Trophoblast cell (in vitro differentiated cells and primary cell): ENCODE measurements at regions not wholly inside any gene's neighbourhood (a gene's known extent, or its start where the extent isn't known, plus 50 kb on each side); places are given as distances from the start of the nearest gene placed in this dataset.

Source experiments
- DNase-seq, 2 donors: peaks; one replicate each; pipeline ENCODE4 v3.0.0-alpha.2; 2016
- H2AFZ ChIP-seq: 2 replicates; pipeline ENCODE4 v1.6.1; 2013; ENCODE audit warnings: low read length, moderate library complexity, mild to moderate bottlenecking; ENCODE audit not compliant: insufficient read depth, poor library complexity
- H2AK5ac ChIP-seq: 2 replicates; pipeline ENCODE4 v1.6.1; 2013; ENCODE audit warnings: mild to moderate bottlenecking, low read length
- H2BK120ac ChIP-seq: 2 replicates; pipeline ENCODE4 v1.6.1; 2013; ENCODE audit warnings: low read length, mild to moderate bottlenecking, moderate library complexity; ENCODE audit not compliant: insufficient read depth, poor library complexity
- H2BK12ac ChIP-seq: 2 replicates; pipeline ENCODE4 v1.6.1; 2013; ENCODE audit warnings: mild to moderate bottlenecking, low read length, moderate library complexity
- H2BK5ac ChIP-seq: 2 replicates; pipeline ENCODE4 v1.6.1; 2013; ENCODE audit warnings: low read length, low read depth, moderate library complexity, mild to moderate bottlenecking; ENCODE audit not compliant: poor library complexity
- H3K14ac ChIP-seq: 2 replicates; pipeline ENCODE4 v1.6.1; 2013; ENCODE audit warnings: mild to moderate bottlenecking, low read length
- H3K18ac ChIP-seq: 2 replicates; pipeline ENCODE4 v1.6.1; 2013; ENCODE audit warnings: mild to moderate bottlenecking, low read length
- H3K23ac ChIP-seq: 2 replicates; pipeline ENCODE4 v1.6.1; 2013; ENCODE audit warnings: low read length
- H3K27ac ChIP-seq: 2 replicates; pipeline ENCODE4 v1.5.1; 2013; ENCODE audit warnings: low read depth, mild to moderate bottlenecking, inconsistent platforms, low read length, moderate library complexity
- H3K27me3 ChIP-seq: 2 replicates; pipeline ENCODE4 v1.6.1; 2013; ENCODE audit warnings: inconsistent platforms, mild to moderate bottlenecking, low read length, moderate library complexity; ENCODE audit not compliant: insufficient read depth
- H3K36me3 ChIP-seq, 2 experiments: 1 replicate in 1 of 2; 2 replicates in 1 of 2; pipeline ENCODE4 v1.6.1; 2013; ENCODE audit warnings: low read length in 2 of 2, mild to moderate bottlenecking in 2 of 2, moderate library complexity in 1 of 2; ENCODE audit not compliant: insufficient read depth in 2 of 2, control insufficient read depth in 1 of 2
- H3K4ac ChIP-seq: 2 replicates; pipeline ENCODE4 v1.6.1; 2013; ENCODE audit warnings: low read depth, mild to moderate bottlenecking, low read length, moderate library complexity
- H3K4me1 ChIP-seq, 2 experiments: 1 replicate in 1 of 2; 2 replicates in 1 of 2; pipeline ENCODE4 v1.6.1; 2013; ENCODE audit warnings: low read length in 2 of 2, mild to moderate bottlenecking in 2 of 2, moderate library complexity in 1 of 2; ENCODE audit not compliant: insufficient read depth in 2 of 2, control insufficient read depth in 1 of 2
- H3K4me2 ChIP-seq: 2 replicates; pipeline ENCODE4 v1.6.1; 2013; ENCODE audit warnings: inconsistent platforms, mild to moderate bottlenecking, low read length, moderate library complexity
- H3K4me3 ChIP-seq: 2 replicates; pipeline ENCODE4 v1.5.1; 2013; ENCODE audit warnings: mild to moderate bottlenecking, low read depth, low read length, inconsistent platforms
- H3K79me1 ChIP-seq: one replicate; pipeline ENCODE4 v1.6.1; 2013; ENCODE audit warnings: low read length
- H3K79me2 ChIP-seq: 2 replicates; pipeline ENCODE4 v1.6.1; 2013; ENCODE audit warnings: low read length, mild to moderate bottlenecking; ENCODE audit not compliant: control insufficient read depth, insufficient read depth, poor library complexity
- H3K9ac ChIP-seq: 2 replicates; pipeline ENCODE4 v1.6.1; 2013; ENCODE audit warnings: mild to moderate bottlenecking, low read length
- H3K9me3 ChIP-seq: 2 replicates; pipeline ENCODE4 v1.6.1; 2013; ENCODE audit warnings: low read depth, mild to moderate bottlenecking, control low read depth, inconsistent platforms, low read length; ENCODE audit not compliant: insufficient read depth
- H4K12ac ChIP-seq: 2 replicates; pipeline ENCODE4 v1.6.1; 2013; ENCODE audit warnings: low read depth, mild to moderate bottlenecking, low read length, moderate library complexity
- H4K8ac ChIP-seq: 2 replicates; pipeline ENCODE4 v1.6.1; 2013; ENCODE audit warnings: low read depth, mild to moderate bottlenecking, low read length, moderate library complexity
- H4K91ac ChIP-seq: one replicate; pipeline ENCODE4 v1.6.1; 2013; ENCODE audit warnings: low read depth, mild to moderate bottlenecking, low read length, moderate library complexity
- WGBS: extraction: QIAGEN DNeasy Blood & Tissue Kit; methylation state at CpG from one replicate; pipeline ENCODE4 v1.1.7; 2013; ENCODE audit warnings: missing lambda C conversion rate; ENCODE audit not compliant: insufficient read length, insufficient coverage; ENCODE audit errors: extremely low coverage; 5-methylcytosine and 5-hydroxymethylcytosine counted together

DNA sequence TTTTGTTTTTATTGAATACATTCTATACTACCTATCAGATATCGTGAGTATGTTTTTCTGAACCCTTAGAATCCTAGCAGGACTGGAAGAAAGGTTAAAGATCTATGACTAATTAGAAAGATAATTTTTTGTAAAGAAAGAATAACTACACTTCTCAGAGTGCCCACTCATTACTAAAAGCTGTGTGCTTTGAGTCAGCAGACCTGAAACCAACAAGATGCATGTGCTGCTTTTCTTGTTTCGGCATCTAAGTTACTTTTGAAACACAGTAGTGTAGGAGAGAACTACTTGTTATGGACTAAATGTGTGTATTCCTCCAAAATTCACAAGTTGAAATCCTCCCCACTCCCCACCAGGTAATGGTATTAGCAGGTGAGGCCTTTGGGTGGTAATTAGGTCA, 127.8 kb upstream of the ESRRG start:
- Histone ChIP-seq H3K4me1 (peaks cover 0 to 5% of the 10 kb centered on the region in 2 experiments), H4K8ac (no peak overlapping the region), H3K79me1 (no peaks in the 10 kb centered on the region), H3K4me2 (no peak overlapping the region), H4K91ac (no peak overlapping the region), H2AFZ (no peak overlapping the region), H3K23ac (no peak overlapping the region), H2BK120ac (no peak overlapping the region), H2AK5ac (no peak overlapping the region), H3K18ac (no peak overlapping the region), H2BK5ac (no peak overlapping the region), H3K27me3 (no peaks in the 10 kb centered on the region), H3K9ac (no peak overlapping the region), H3K27ac (no peak overlapping the region), H3K4ac (no peak overlapping the region), H3K4me3 (no peak overlapping the region), H3K14ac (no peak overlapping the region), H4K12ac (no peak overlapping the region), H3K79me2 (no peaks in the 10 kb centered on the region), H3K36me3 (no peaks in the 10 kb centered on the region), H3K9me3 (no peaks in the 10 kb centered on the region), H2BK12ac (no peak overlapping the region)
- no CpG with 5 or more reads among the region's 2 CpGs for WGBS
- no peak for DNase-seq

DNA sequence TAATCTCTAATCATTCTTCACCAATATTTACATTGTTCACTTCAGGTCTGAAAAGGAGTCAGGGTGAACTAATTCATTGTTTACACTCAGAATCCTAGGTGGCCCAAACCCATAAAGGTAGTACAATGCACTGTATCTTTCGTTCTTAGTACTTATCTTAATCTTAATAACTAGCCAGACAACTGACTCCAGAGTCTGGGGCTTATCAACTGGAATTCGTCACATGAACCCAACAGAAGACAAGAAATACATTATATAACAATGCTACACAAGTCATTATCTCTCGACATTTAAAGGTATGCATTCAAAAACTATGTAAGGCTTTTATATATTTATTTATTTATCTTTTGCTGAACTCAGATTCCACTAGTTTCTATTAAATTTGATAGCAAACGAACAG, 125.9 kb upstream of the ESRRG start:
- WGBS = no CpG with 5 or more reads among the region's 4 CpGs
- no peak overlapping the region for H3K27ac ChIP-seq
- H4K8ac ChIP-seq = no peak overlapping the region
- H3K9ac ChIP-seq = no peak overlapping the region
- H3K9me3 ChIP-seq = no peaks in the 10 kb centered on the region
- no peak overlapping the region for H3K4me3 ChIP-seq
- H3K79me2 ChIP-seq = no peaks in the 10 kb centered on the region
- H3K27me3 ChIP-seq = no peaks in the 10 kb centered on the region
- H4K91ac ChIP-seq = no peak overlapping the region
- H2BK120ac ChIP-seq = no peak overlapping the region
- H2BK12ac ChIP-seq = no peak overlapping the region
- no peak overlapping the region for H2AK5ac ChIP-seq
- H2BK5ac ChIP-seq = no peak overlapping the region
- DNase-seq = no peak
- no peaks in the 10 kb centered on the region for H3K36me3 ChIP-seq
- H3K79me1 ChIP-seq = no peaks in the 10 kb centered on the region
- no peak overlapping the region for H3K4me2 ChIP-seq
- peaks cover 0 to 5% of the 10 kb centered on the region in 2 experiments for H3K4me1 ChIP-seq
- no peak overlapping the region for H3K14ac ChIP-seq
- H2AFZ ChIP-seq = no peak overlapping the region
- H3K18ac ChIP-seq = no peak overlapping the region
- no peak overlapping the region for H4K12ac ChIP-seq
- no peak overlapping the region for H3K23ac ChIP-seq
- no peak overlapping the region for H3K4ac ChIP-seq

DNA sequence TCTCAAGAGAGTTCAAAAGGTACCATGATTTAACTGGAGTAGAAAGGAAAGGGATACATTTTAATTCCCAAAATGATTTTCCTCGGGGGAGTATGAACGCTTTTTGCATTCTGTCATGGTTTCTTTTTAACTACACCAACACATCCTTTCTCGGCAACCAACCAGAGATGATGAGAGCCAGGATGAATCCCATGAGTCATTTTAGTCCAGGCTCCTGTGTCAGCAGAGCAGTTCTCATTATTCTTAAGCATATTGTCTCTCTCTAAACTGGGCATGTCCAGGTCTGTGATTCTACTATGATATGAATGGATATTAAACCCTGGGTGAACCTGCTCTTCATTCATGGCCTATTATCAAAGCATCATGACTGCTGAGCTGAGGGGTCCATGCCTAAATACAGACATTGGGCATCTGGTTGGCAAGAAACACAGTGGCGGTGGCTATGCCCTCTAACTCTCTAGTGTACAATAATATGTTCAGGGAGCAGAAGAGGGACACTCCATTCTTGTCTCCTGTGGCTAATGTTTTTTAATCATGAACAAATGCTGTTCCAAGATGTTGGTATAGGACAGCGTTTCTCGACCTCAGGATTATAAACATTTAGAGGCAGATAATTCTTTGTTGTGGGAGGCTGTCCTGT, 124.3 kb upstream of the ESRRG start:
- H3K14ac ChIP-seq = no peak overlapping the region
- H2BK5ac ChIP-seq = no peak overlapping the region
- no CpG with 5 or more reads among the region's 6 CpGs for WGBS

DNA sequence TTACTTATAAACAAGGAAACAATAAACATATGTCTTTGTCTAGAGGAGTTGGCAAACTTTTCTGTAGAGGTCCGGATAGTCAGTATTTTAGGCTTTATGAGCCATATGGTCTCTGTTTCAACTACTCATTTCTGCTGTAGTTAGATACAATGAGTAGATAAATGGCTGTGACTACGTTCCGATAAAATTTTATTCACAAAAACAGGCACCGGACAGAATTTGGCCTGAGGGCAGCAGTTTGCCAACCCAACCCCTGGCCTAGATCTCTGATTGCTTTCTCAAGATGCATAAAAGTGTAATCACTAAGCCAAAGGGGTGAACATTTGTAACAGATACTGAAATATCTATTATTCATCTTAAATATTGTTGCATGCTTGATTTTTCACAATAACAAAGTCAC, 123.1 kb upstream of the ESRRG start:
- Histone ChIP-seq H2BK5ac (no peak overlapping the region), H3K23ac (no peak overlapping the region), H3K27me3 (no peaks in the 10 kb centered on the region), H3K27ac (no peak overlapping the region), H3K4ac (no peak overlapping the region), H3K4me3 (no peak overlapping the region), H2BK12ac (no peak overlapping the region), H4K12ac (no peak overlapping the region), H4K8ac (no peak overlapping the region), H3K4me2 (no peak overlapping the region), H3K18ac (no peak overlapping the region), H3K4me1 (peaks cover 3 to 5% of the 10 kb centered on the region in 2 experiments), H3K9me3 (no peaks in the 10 kb centered on the region), H3K79me1 (peaks cover 2% of the 10 kb centered on the region), H2AFZ (no peak overlapping the region), H4K91ac (no peak overlapping the region), H3K79me2 (no peaks in the 10 kb centered on the region), H2AK5ac (no peak overlapping the region), H3K14ac (no peak overlapping the region), H2BK120ac (no peak overlapping the region), H3K36me3 (no peaks in the 10 kb centered on the region), H3K9ac (no peak overlapping the region)
- WGBS = no CpG with 5 or more reads among the region's 4 CpGs
- peak; percentile 52 to 69 for DNase-seq

More for the DNA sequence above, 124.3 kb upstream of the ESRRG start:
- no peak overlapping the region for H4K12ac ChIP-seq
- H2AK5ac ChIP-seq = no peak overlapping the region
- no peak overlapping the region for H4K8ac ChIP-seq
- no peak overlapping the region for H3K4me3 ChIP-seq
- DNase-seq = peak in 1 of 2 donors; percentile 3
- H3K27me3 ChIP-seq = no peaks in the 10 kb centered on the region
- H2BK12ac ChIP-seq = peak overlapping the region; percentile 50
- no peak overlapping the region for H3K4ac ChIP-seq
- no peak overlapping the region for H2BK120ac ChIP-seq
- peaks cover 0 to 5% of the 10 kb centered on the region in 2 experiments for H3K4me1 ChIP-seq
- no peak overlapping the region for H3K4me2 ChIP-seq
- no peak overlapping the region for H3K23ac ChIP-seq
- no peak overlapping the region for H4K91ac ChIP-seq
- no peak overlapping the region for H3K27ac ChIP-seq
- H3K79me1 ChIP-seq = no peaks in the 10 kb centered on the region
- no peaks in the 10 kb centered on the region for H3K79me2 ChIP-seq
- no peaks in the 10 kb centered on the region for H3K9me3 ChIP-seq
- H2AFZ ChIP-seq = no peak overlapping the region
- no peak overlapping the region for H3K9ac ChIP-seq
- H3K36me3 ChIP-seq = no peaks in the 10 kb centered on the region
- H3K18ac ChIP-seq = no peak overlapping the region
